ENCODE measurements at regions not wholly inside any gene's neighbourhood (a gene's known extent, or its start where the extent isn't known, plus 50 kb on each side); places are given as distances from the start of the nearest gene placed in this dataset.

DNA sequence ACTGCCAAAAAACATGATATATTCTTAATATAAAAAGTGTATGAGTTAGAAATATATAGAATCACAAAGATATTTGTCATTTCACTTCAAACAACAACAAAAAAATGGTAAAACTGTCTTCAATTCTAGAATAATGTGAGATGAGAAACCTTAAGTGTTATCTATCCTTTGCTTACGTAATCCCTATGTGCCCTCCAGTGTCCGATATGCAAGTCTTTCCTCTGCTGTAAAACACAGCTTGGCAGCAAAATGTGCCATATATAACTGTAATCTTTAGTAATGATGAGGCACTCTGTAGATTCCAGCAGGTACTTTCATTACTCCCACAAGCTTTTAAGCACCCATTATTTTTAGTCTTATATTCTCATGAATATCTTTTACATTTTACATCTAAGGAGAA, 555.1 kb upstream of the FRG1 start:
- Histone ChIP-seq H3K56ac (ENCODE audit: extremely low read depth, insufficient read depth, low read length) (no peak overlapping the region), H3K4me1 (ENCODE audit: control insufficient read depth, insufficient read depth, low read length) (no peaks in the 10 kb centered on the region), H3K23ac (ENCODE audit: low read depth, low read length) (no peak overlapping the region), H3K4me3 (ENCODE audit: insufficient read depth, low read depth, low read length) (no peak overlapping the region), H2BK120ac (ENCODE audit: low read depth, low read length) (no peak overlapping the region), H3K14ac (replicated peaks; ENCODE audit: low read depth, low read length) (no peak overlapping the region), H3K36me3 (ENCODE audit: control insufficient read depth, insufficient read depth, low read length) (no peaks in the 10 kb centered on the region), H2BK5ac (ENCODE audit: low read depth, low read length, poor library complexity, severe bottlenecking) (no peak overlapping the region), H3K79me1 (ENCODE audit: low read depth in 1 of 2, low read length in 2 of 2) (no peaks in the 10 kb centered on the region), H3K18ac (ENCODE audit: low read depth, low read length) (no peak overlapping the region), H3K9ac (ENCODE audit: low read depth, low read length) (no peak overlapping the region), H3K9me1 (ENCODE audit: insufficient read depth, low read length) (no peaks in the 10 kb centered on the region), H4K5ac (ENCODE audit: low read depth, low read length) (no peak overlapping the region), H2BK20ac (ENCODE audit: low read depth, low read length) (no peak overlapping the region), H2AK9ac (replicated peaks; ENCODE audit: low read depth, low read length, poor library complexity) (no peak overlapping the region), H3K27ac (ENCODE audit: insufficient read depth, low read length) (no peak overlapping the region), H4K8ac (ENCODE audit: low read depth in 2 of 2, low read length in 2 of 2) (no peak overlapping the region), H2BK15ac (ENCODE audit: low read depth, low read length) (no peak overlapping the region), H4K20me1 (ENCODE audit: insufficient read depth, low read length) (no peaks in the 10 kb centered on the region), H2AFZ (replicated peaks; ENCODE audit: low read length, poor library complexity) (no peak overlapping the region), H3K4me2 (ENCODE audit: low read depth, low read length) (no peak overlapping the region), H4K91ac (ENCODE audit: insufficient read depth, low read depth, low read length) (no peak overlapping the region), H3K27me3 (ENCODE audit: control insufficient read depth, insufficient read depth, low read length) (no peaks in the 10 kb centered on the region), H3K9me3 (ENCODE audit: control insufficient read depth, insufficient read depth, low read length) (peaks cover 19% of the 10 kb centered on the region), H2AK5ac (ENCODE audit: low read depth, low read length) (no peak overlapping the region), H3K4ac (ENCODE audit: low read depth, low read length) (no peak overlapping the region)
- in situ Hi-C loops (cut with MboI; ENCODE audit: low sequenced_read_pairs) (no loop called here), dilution Hi-C loops (cut with HindIII; ENCODE audit: low sequenced_read_pairs, unreplicated experiment) (no loop called here), intact Hi-C loops (cut with micrococcal nuclease) (loop anchor here (5.0 kb wide), 1 partner anchor 68 kb away; no protein-coding TSS in a partner anchor)
- no CpG with 5 or more reads among the region's 2 CpGs for WGBS, 2 experiments (ENCODE audit: extremely low coverage in 2 of 2, insufficient read length in 1 of 2)
- ChIA-PET CTCF (no interaction called here), POLR2A (ENCODE audit: unreplicated experiment) (no interaction called here)
- ATAC-seq (ENCODE audit: low read depth) (no peak), DNase-seq (no peak)
- no TSS peak for BruUV-seq (replicated peaks)
- TF ChIP-seq RFX5 (IDR thresholded peaks at IDR 0.05; ENCODE audit: low read depth, low read length) (no peak), MXI1 (IDR thresholded peaks at IDR 0.05; ENCODE audit: borderline replicate concordance, low read depth, low read length) (no peak), RAD21 (IDR thresholded peaks at IDR 0.05; ENCODE audit: low read length) (no peak), CHD1 (IDR thresholded peaks at IDR 0.05; ENCODE audit: low read depth, low read length) (no peak), NFE2L2 (IDR thresholded peaks at IDR 0.05; ENCODE audit: low read depth, low read length) (no peak), BHLHE40 (IDR thresholded peaks at IDR 0.05; ENCODE audit: low read depth, low read length) (no peak), MAFK (IDR thresholded peaks at IDR 0.05; ENCODE audit: low read depth, low read length) (no peak), SMC3 (IDR thresholded peaks at IDR 0.05; ENCODE audit: low read depth, low read length) (no peak), RCOR1 (IDR thresholded peaks at IDR 0.05; ENCODE audit: insufficient replicate concordance, low read length) (no peak)
- TF ChIP-seq, protein P1, sequence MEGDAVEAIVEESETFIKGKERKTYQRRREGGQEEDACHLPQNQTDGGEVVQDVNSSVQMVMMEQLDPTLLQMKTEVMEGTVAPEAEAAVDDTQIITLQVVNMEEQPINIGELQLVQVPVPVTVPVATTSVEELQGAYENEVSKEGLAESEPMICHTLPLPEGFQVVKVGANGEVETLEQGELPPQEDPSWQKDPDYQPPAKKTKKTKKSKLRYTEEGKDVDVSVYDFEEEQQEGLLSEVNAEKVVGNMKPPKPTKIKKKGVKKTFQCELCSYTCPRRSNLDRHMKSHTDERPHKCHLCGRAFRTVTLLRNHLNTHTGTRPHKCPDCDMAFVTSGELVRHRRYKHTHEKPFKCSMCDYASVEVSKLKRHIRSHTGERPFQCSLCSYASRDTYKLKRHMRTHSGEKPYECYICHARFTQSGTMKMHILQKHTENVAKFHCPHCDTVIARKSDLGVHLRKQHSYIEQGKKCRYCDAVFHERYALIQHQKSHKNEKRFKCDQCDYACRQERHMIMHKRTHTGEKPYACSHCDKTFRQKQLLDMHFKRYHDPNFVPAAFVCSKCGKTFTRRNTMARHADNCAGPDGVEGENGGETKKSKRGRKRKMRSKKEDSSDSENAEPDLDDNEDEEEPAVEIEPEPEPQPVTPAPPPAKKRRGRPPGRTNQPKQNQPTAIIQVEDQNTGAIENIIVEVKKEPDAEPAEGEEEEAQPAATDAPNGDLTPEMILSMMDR (conservative IDR thresholded peaks at IDR 0.05; ENCODE audit: low read depth, low read length): no peak

All from IMR-90 (cell line).